ENCODE measurements at regions not wholly inside any gene's neighbourhood (a gene's known extent, or its start where the extent isn't known, plus 50 kb on each side); places are given as distances from the start of the nearest gene placed in this dataset.
A peak's percentile ranks its signal among the peaks of the same experiment; 100 is the strongest.

- Histone ChIP-seq H4K8ac (ENCODE audit: low read length) (no peak overlapping the region), H3K27me3 (ENCODE audit: control insufficient read depth in 1 of 2, insufficient read depth in 1 of 2, low read length in 2 of 2) (no peaks in the 10 kb centered on the region), H2BK120ac (ENCODE audit: low read depth, low read length) (no peak overlapping the region), H2BK12ac (ENCODE audit: low read length in 2 of 2) (no peak overlapping the region), H2BK15ac (ENCODE audit: low read depth, poor library complexity, severe bottlenecking) (no peak overlapping the region), H3K4me2 (ENCODE audit: low read length, poor library complexity, severe bottlenecking) (no peak overlapping the region), H3K14ac (ENCODE audit: low read length in 2 of 2) (no peak overlapping the region), H3K36me3 (ENCODE audit: control insufficient read depth in 1 of 2, insufficient read depth in 2 of 2, low read depth in 1 of 2, low read length in 2 of 2) (no peaks in the 10 kb centered on the region), H3K9me3 (ENCODE audit: control insufficient read depth, low read length) (no peaks in the 10 kb centered on the region), H3K4me3 (ENCODE audit: insufficient read depth in 1 of 2, low read depth in 1 of 2, low read length in 2 of 2) (no peak overlapping the region), H4K91ac (ENCODE audit: low read length) (no peak overlapping the region), H2AFZ (ENCODE audit: low read depth, low read length) (no peak overlapping the region), H2BK5ac (ENCODE audit: low read depth, low read length, poor library complexity, severe bottlenecking) (no peak overlapping the region), H3K4me1 (ENCODE audit: control insufficient read depth, insufficient read depth, low read depth, low read length) (no peaks in the 10 kb centered on the region), H3K27ac (ENCODE audit: low read length, poor library complexity, severe bottlenecking) (no peak overlapping the region), H3K23ac (ENCODE audit: low read length in 2 of 2) (no peak overlapping the region), H3K79me1 (replicated peaks; ENCODE audit: low read length, poor library complexity, severe bottlenecking) (no peaks in the 10 kb centered on the region), H3K9ac (ENCODE audit: low read length) (no peak overlapping the region), H2AK5ac (ENCODE audit: low read length, severe bottlenecking) (no peak overlapping the region), H3K18ac (ENCODE audit: low read depth in 1 of 2, low read length in 2 of 2) (no peak overlapping the region), H3K4ac (ENCODE audit: low read depth in 1 of 2, low read length in 2 of 2) (no peak overlapping the region)
- whole genome bisulfite sequencing: no CpG with 5 or more reads among the region's 2 CpGs
- peak; percentile 20 for DNase-seq
Observed at GRCh38 chrX:7280520-7280919, 132.6 kb upstream of the PUDP start.

DNA sequence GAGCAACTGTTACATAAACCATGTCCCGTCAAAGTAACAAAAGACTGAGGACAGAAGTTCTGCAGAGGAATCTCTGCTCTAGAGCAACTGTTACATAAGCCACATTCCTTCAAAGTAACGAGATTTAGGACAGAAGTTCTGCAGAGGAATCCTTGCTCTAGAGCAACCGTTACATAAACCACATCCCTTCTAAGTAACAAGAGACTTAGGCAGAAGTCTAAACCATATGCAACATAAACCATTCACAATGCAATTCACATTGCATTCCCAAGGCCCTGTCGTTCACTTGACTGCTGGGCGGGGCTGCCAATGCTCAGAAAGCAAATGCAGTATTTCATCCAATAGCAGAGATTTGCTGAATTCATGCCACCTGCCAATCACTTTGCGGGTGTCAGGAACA, 124.4 kb upstream of the PUDP start:
- Histone ChIP-seq H3K23ac (ENCODE audit: low read length in 2 of 2) (no peak overlapping the region), H2BK15ac (ENCODE audit: low read depth, poor library complexity, severe bottlenecking) (no peak overlapping the region), H3K27ac (ENCODE audit: low read length, poor library complexity, severe bottlenecking) (no peak overlapping the region), H3K9me3 (ENCODE audit: control insufficient read depth, low read length) (no peaks in the 10 kb centered on the region), H2AFZ (ENCODE audit: low read depth, low read length) (no peak overlapping the region), H2AK5ac (ENCODE audit: low read length, severe bottlenecking) (no peak overlapping the region), H3K79me1 (replicated peaks; ENCODE audit: low read length, poor library complexity, severe bottlenecking) (no peaks in the 10 kb centered on the region), H3K27me3 (ENCODE audit: control insufficient read depth in 1 of 2, insufficient read depth in 1 of 2, low read length in 2 of 2) (no peaks in the 10 kb centered on the region), H2BK12ac (ENCODE audit: low read length in 2 of 2) (no peak overlapping the region), H3K9ac (ENCODE audit: low read length) (no peak overlapping the region), H3K4ac (ENCODE audit: low read depth in 1 of 2, low read length in 2 of 2) (no peak overlapping the region), H3K18ac (ENCODE audit: low read depth in 1 of 2, low read length in 2 of 2) (no peak overlapping the region), H2BK5ac (ENCODE audit: low read depth, low read length, poor library complexity, severe bottlenecking) (no peak overlapping the region), H3K4me3 (ENCODE audit: insufficient read depth in 1 of 2, low read depth in 1 of 2, low read length in 2 of 2) (no peak overlapping the region), H3K4me1 (ENCODE audit: control insufficient read depth, insufficient read depth, low read depth, low read length) (no peaks in the 10 kb centered on the region), H3K4me2 (ENCODE audit: low read length, poor library complexity, severe bottlenecking) (no peak overlapping the region), H4K91ac (ENCODE audit: low read length) (no peak overlapping the region), H3K14ac (ENCODE audit: low read length in 2 of 2) (no peak overlapping the region), H2BK120ac (ENCODE audit: low read depth, low read length) (no peak overlapping the region), H4K8ac (ENCODE audit: low read length) (no peak overlapping the region), H3K36me3 (ENCODE audit: control insufficient read depth in 1 of 2, insufficient read depth in 2 of 2, low read depth in 1 of 2, low read length in 2 of 2) (no peaks in the 10 kb centered on the region)
- peak; percentile 10 for DNase-seq
- WGBS: 61% methylated on average over 5 of the region's 6 CpGs

GRCh38 chrX:7270933-7271332, 123.0 kb upstream of the PUDP start:
- H3K4me3 ChIP-seq (ENCODE audit: insufficient read depth in 1 of 2, low read depth in 1 of 2, low read length in 2 of 2): no peak overlapping the region
- H3K27ac ChIP-seq (ENCODE audit: low read length, poor library complexity, severe bottlenecking): no peak overlapping the region
- no peak overlapping the region for H3K4me2 ChIP-seq (ENCODE audit: low read length, poor library complexity, severe bottlenecking)
- no peak overlapping the region for H2AK5ac ChIP-seq (ENCODE audit: low read length, severe bottlenecking)
- H3K9me3 ChIP-seq (ENCODE audit: control insufficient read depth, low read length): no peaks in the 10 kb centered on the region
- H2BK120ac ChIP-seq (ENCODE audit: low read depth, low read length): no peak overlapping the region
- H3K4ac ChIP-seq (ENCODE audit: low read depth in 1 of 2, low read length in 2 of 2): no peak overlapping the region
- no peak overlapping the region for H3K14ac ChIP-seq (ENCODE audit: low read length in 2 of 2)
- no peak overlapping the region for H3K18ac ChIP-seq (ENCODE audit: low read depth in 1 of 2, low read length in 2 of 2)
- H3K79me1 ChIP-seq (replicated peaks; ENCODE audit: low read length, poor library complexity, severe bottlenecking): no peaks in the 10 kb centered on the region
- no peak overlapping the region for H2BK5ac ChIP-seq (ENCODE audit: low read depth, low read length, poor library complexity, severe bottlenecking)
- no peaks in the 10 kb centered on the region for H3K36me3 ChIP-seq (ENCODE audit: control insufficient read depth in 1 of 2, insufficient read depth in 2 of 2, low read depth in 1 of 2, low read length in 2 of 2)
- no CpG with 5 or more reads among the region's 3 CpGs for whole genome bisulfite sequencing
- H3K23ac ChIP-seq (ENCODE audit: low read length in 2 of 2): no peak overlapping the region
- H3K4me1 ChIP-seq (ENCODE audit: control insufficient read depth, insufficient read depth, low read depth, low read length): no peaks in the 10 kb centered on the region
- no peak overlapping the region for H3K9ac ChIP-seq (ENCODE audit: low read length)
- no peak overlapping the region for H4K8ac ChIP-seq (ENCODE audit: low read length)
- no peak overlapping the region for H2BK15ac ChIP-seq (ENCODE audit: low read depth, poor library complexity, severe bottlenecking)
- no peak overlapping the region for H2AFZ ChIP-seq (ENCODE audit: low read depth, low read length)
- DNase-seq: no peak
- H4K91ac ChIP-seq (ENCODE audit: low read length): no peak overlapping the region
- H3K27me3 ChIP-seq (ENCODE audit: control insufficient read depth in 1 of 2, insufficient read depth in 1 of 2, low read length in 2 of 2): no peaks in the 10 kb centered on the region
- no peak overlapping the region for H2BK12ac ChIP-seq (ENCODE audit: low read length in 2 of 2)

GRCh38 chrX:7269991-7270390, 122.0 kb upstream of the PUDP start:
- no peak overlapping the region for H3K9ac ChIP-seq (ENCODE audit: low read length)
- H3K4me2 ChIP-seq (ENCODE audit: low read length, poor library complexity, severe bottlenecking): no peak overlapping the region
- no peaks in the 10 kb centered on the region for H3K9me3 ChIP-seq (ENCODE audit: control insufficient read depth, low read length)
- H3K79me1 ChIP-seq (replicated peaks; ENCODE audit: low read length, poor library complexity, severe bottlenecking): no peaks in the 10 kb centered on the region
- H3K4me3 ChIP-seq (ENCODE audit: insufficient read depth in 1 of 2, low read depth in 1 of 2, low read length in 2 of 2): no peak overlapping the region
- no peaks in the 10 kb centered on the region for H3K4me1 ChIP-seq (ENCODE audit: control insufficient read depth, insufficient read depth, low read depth, low read length)
- 9% methylated on average over 3 of the region's 3 CpGs for WGBS
- H3K27ac ChIP-seq (ENCODE audit: low read length, poor library complexity, severe bottlenecking): no peak overlapping the region
- no peak overlapping the region for H4K8ac ChIP-seq (ENCODE audit: low read length)
- no peaks in the 10 kb centered on the region for H3K36me3 ChIP-seq (ENCODE audit: control insufficient read depth in 1 of 2, insufficient read depth in 2 of 2, low read depth in 1 of 2, low read length in 2 of 2)
- no peak overlapping the region for H2BK15ac ChIP-seq (ENCODE audit: low read depth, poor library complexity, severe bottlenecking)
- H4K91ac ChIP-seq (ENCODE audit: low read length): no peak overlapping the region
- H3K27me3 ChIP-seq (ENCODE audit: control insufficient read depth in 1 of 2, insufficient read depth in 1 of 2, low read length in 2 of 2): no peaks in the 10 kb centered on the region
- no peak overlapping the region for H2AFZ ChIP-seq (ENCODE audit: low read depth, low read length)
- no peak overlapping the region for H3K4ac ChIP-seq (ENCODE audit: low read depth in 1 of 2, low read length in 2 of 2)
- H3K18ac ChIP-seq (ENCODE audit: low read depth in 1 of 2, low read length in 2 of 2): no peak overlapping the region
- no peak overlapping the region for H2AK5ac ChIP-seq (ENCODE audit: low read length, severe bottlenecking)
- H2BK12ac ChIP-seq (ENCODE audit: low read length in 2 of 2): no peak overlapping the region
- DNase-seq: peak; percentile 69
- H2BK5ac ChIP-seq (ENCODE audit: low read depth, low read length, poor library complexity, severe bottlenecking): no peak overlapping the region
- H2BK120ac ChIP-seq (ENCODE audit: low read depth, low read length): no peak overlapping the region
- no peak overlapping the region for H3K14ac ChIP-seq (ENCODE audit: low read length in 2 of 2)
- no peak overlapping the region for H3K23ac ChIP-seq (ENCODE audit: low read length in 2 of 2)

All from mesenchymal stem cell (in vitro differentiated cells and primary cell).